ENCODE measurements at regions not wholly inside any gene's neighbourhood (a gene's known extent, or its start where the extent isn't known, plus 50 kb on each side); places are given as distances from the start of the nearest gene placed in this dataset.
"Not testable (repeated sequence)": the region's sequence is repeated elsewhere in the genome, so short reads cannot be mapped to it uniquely, and the experiment has no call there.

GRCh38 chr14:94823556-94824341 is 53.8 kb upstream of the GSC start:
- DNase-seq: no peak

- no peak for DNase-seq
Measured at GRCh38 chr14:94821705-94822104, 51.8 kb upstream of the GSC start.

GRCh38 chr14:94820932-94821331 is 51.0 kb upstream of the GSC start:
- not testable (repeated sequence) for DNase-seq
